Mesodermal cell (in vitro differentiated cells): ENCODE measurements at regions not wholly inside any gene's neighbourhood (a gene's known extent, or its start where the extent isn't known, plus 50 kb on each side); places are given as distances from the start of the nearest gene placed in this dataset.

Source experiments
- H3K27ac ChIP-seq: 2 replicates; pipeline ENCODE4 v1.7.0; 2013; ENCODE audit warnings: mild to moderate bottlenecking, low read depth, low read length, moderate library complexity; ENCODE audit not compliant: severe bottlenecking
- H3K36me3 ChIP-seq: 2 replicates; pipeline ENCODE4 v1.7.1; 2013; ENCODE audit warnings: mild to moderate bottlenecking, low read length, moderate library complexity; ENCODE audit not compliant: control insufficient read depth, insufficient read depth
- H3K4me1 ChIP-seq: one replicate; pipeline ENCODE4 v1.7.1; 2013; ENCODE audit warnings: mild to moderate bottlenecking, low read length; ENCODE audit not compliant: insufficient read depth, control insufficient read depth, poor library complexity, severe bottlenecking
- H3K4me3 ChIP-seq: 2 replicates; pipeline ENCODE4 v1.7.0; 2013; ENCODE audit warnings: low read length, control low read depth, mild to moderate bottlenecking; ENCODE audit not compliant: insufficient read depth, poor library complexity, severe bottlenecking; ENCODE audit errors: extremely low read depth
- H3K9me3 ChIP-seq: 2 replicates; pipeline ENCODE4 v1.7.1; 2013; ENCODE audit warnings: mild to moderate bottlenecking, low read length, moderate library complexity; ENCODE audit not compliant: control insufficient read depth
- WGBS, 2 experiments: methylation state at CpG; one replicate each; pipeline ENCODE4 v1.1.5; 2013; ENCODE audit warnings: missing lambda C conversion rate in 2 of 2; ENCODE audit not compliant: insufficient coverage in 2 of 2; 5-methylcytosine and 5-hydroxymethylcytosine counted together

DNA sequence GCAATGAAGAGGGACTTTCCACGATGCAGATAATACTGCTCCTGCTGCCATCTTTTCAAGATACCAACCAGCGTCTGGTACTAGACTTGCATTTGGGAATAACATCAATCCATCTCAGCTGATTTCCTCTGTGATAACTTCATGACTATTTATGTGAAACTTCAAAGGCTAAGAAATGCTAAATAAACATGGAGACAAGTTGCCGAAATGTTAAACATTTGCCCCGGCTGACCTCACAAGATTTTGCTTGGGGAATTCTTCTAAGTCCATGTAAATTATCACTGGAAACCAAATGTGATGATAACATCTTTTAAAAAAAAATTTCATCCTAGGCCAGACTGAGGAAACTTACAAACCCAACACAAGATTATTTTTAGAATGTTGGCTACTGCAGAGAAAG is 185.8 kb upstream of the PRICKLE2 start:
- Histone ChIP-seq H3K36me3 (no peaks in the 10 kb centered on the region), H3K27ac (no peak overlapping the region), H3K9me3 (no peaks in the 10 kb centered on the region), H3K4me1 (peaks cover 14% of the 10 kb centered on the region), H3K4me3 (no peak overlapping the region)
- WGBS, 2 experiments: 86 to 100% methylated on average over 1 to 4 of the region's 4 CpGs

DNA sequence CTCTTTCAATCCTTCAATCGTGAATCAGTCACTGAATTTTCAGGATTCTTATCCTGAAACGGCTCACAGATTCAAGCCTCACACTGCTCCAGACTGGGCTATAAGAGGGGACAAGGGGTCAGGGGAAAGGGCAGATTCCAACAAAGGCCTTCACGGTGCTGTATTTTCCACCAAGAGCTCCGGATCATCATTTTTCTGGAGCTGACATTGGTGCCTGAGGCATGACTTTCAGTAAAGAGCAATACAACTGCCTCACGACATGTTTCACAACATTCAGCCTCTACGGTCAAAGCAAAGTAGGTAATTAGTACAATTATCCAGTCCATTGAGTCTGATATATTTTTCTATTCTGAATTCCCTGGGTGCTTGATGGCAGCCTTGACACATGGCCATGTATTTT is 185.0 kb upstream of the PRICKLE2 start:
- Histone ChIP-seq H3K36me3 (no peaks in the 10 kb centered on the region), H3K9me3 (no peaks in the 10 kb centered on the region), H3K4me1 (peaks cover 17% of the 10 kb centered on the region), H3K27ac (peak overlapping the region; percentile 63), H3K4me3 (no peak overlapping the region)
- 88 to 93% methylated on average over 3 to 4 of the region's 6 CpGs for WGBS, 2 experiments

- peaks cover 17% of the 10 kb centered on the region for H3K4me1 ChIP-seq
- no peak overlapping the region for H3K4me3 ChIP-seq
- no peaks in the 10 kb centered on the region for H3K9me3 ChIP-seq
- no peak overlapping the region for H3K27ac ChIP-seq
- no peaks in the 10 kb centered on the region for H3K36me3 ChIP-seq
Observed at GRCh38 chr3:64408770-64409169, 183.5 kb upstream of the PRICKLE2 start.

DNA sequence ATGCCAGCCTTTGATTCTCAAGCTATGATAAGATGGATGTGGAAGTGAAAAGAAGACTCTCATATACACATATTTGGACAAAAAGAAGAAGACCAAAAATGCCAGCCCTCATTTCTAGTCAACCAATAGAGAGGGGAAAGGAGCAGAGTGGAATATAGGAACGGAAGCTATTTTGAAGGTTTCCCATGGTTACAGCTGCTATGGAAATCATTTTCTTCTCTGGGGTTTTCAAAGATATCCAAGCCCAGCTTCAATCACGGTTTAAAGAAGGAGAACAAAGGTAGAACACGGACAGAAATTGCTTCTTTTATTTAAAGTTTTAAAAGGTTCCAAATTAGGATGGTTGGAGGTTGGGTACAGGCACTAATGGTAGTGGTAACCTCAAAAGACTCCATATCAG is 181.0 kb upstream of the PRICKLE2 start:
- Histone ChIP-seq H3K27ac (no peak overlapping the region), H3K36me3 (no peaks in the 10 kb centered on the region), H3K4me3 (no peak overlapping the region), H3K9me3 (no peaks in the 10 kb centered on the region), H3K4me1 (peaks cover 9% of the 10 kb centered on the region)
- 60 to 100% methylated on average over 2 to 3 of the region's 3 CpGs for WGBS, 2 experiments

- H3K4me1 ChIP-seq: peaks cover 9% of the 10 kb centered on the region
- H3K36me3 ChIP-seq: no peaks in the 10 kb centered on the region
- H3K9me3 ChIP-seq: no peaks in the 10 kb centered on the region
- no peak overlapping the region for H3K4me3 ChIP-seq
- H3K27ac ChIP-seq: no peak overlapping the region
- no CpG with 5 or more reads among the region's 1 CpG for WGBS, 2 experiments
Observed at GRCh38 chr3:64405211-64405835, 180.1 kb upstream of the PRICKLE2 start.

DNA sequence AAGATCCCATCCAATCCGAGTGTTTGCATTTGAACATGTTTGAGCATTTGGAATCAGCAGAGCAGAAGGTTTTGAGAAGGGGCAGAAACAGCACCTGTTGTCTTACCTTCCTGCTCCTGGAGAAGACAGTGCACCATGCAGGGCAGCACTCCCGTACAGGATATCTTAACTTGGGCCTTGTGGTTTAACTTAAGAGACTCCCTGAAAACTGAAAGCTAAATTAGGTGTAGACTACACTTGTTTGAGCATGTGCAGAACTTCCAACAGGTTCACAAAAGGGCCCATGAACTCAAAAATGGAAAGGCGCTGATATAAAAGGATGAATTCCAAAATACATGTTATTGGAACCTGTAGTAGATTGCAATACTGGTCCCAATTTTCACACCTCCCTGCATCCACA is 175.4 kb upstream of the PRICKLE2 start:
- WGBS, 2 experiments: 79 to 97% methylated on average over 2 to 3 of the region's 3 CpGs
- Histone ChIP-seq H3K4me1 (peaks cover 33% of the 10 kb centered on the region), H3K4me3 (no peak overlapping the region), H3K27ac (no peak overlapping the region), H3K36me3 (no peaks in the 10 kb centered on the region), H3K9me3 (no peaks in the 10 kb centered on the region)

DNA sequence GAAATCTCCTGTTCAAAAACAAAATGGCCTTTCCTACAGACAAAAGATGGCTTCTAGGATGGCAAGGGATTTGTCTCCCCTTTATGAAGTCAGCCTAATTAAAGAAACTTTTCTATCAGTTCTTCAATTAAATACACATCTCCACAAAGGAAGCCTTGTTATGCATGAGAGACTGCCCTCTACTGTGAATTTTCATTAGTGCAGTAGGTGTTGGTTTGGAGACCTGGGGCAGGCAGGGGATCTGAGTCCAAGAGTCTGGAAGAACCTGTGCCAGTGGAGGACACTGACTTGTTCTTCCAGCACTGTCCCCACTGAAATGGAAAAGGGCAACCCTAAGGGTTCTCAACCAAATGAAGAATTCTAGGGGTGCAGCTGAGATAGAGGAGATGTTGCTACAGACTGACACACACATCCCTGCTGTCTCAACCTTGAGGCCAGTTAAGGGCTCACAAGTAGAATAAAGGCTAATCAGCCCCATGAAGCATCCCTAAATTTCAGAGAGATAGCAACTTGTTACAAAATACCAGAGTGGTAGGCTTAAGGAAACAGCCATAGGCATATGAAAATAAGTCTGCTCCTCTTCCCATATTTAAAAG is 174.0 kb upstream of the PRICKLE2 start:
- Histone ChIP-seq H3K4me3 (no peak overlapping the region), H3K9me3 (no peaks in the 10 kb centered on the region), H3K4me1 (peaks cover 24% of the 10 kb centered on the region), H3K36me3 (no peaks in the 10 kb centered on the region), H3K27ac (no peak overlapping the region)

DNA sequence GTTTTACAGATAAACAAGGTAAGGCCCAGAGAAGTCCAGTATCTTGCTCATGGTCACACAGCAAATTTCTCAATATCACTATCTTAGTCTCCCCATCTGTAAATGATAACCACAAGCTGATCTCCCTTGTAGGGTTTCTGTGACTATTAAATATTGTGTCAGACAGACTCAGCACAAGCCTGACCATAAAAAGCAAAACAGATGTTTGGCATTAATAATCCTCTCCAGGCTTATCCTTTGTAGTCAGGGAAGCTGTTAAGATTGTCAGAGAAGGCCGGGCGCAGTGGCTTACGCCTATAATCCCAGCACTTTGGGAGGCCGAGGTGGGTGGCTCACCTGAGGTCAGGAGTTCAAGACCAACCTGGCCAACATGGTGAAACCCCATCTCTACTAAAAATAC is 173.2 kb upstream of the PRICKLE2 start:
- H3K4me1 ChIP-seq: peaks cover 24% of the 10 kb centered on the region
- no peaks in the 10 kb centered on the region for H3K9me3 ChIP-seq
- no peak overlapping the region for H3K27ac ChIP-seq
- WGBS, 2 experiments: 78% methylated on average over 4 of the region's 4 CpGs; no CpG with 5 or more reads in 1 of the 2 experiments
- no peak overlapping the region for H3K4me3 ChIP-seq
- no peaks in the 10 kb centered on the region for H3K36me3 ChIP-seq

GRCh38 chr3:64398006-64398405 is 172.7 kb upstream of the PRICKLE2 start:
- H3K36me3 ChIP-seq: no peaks in the 10 kb centered on the region
- H3K9me3 ChIP-seq: no peaks in the 10 kb centered on the region
- no peak overlapping the region for H3K4me3 ChIP-seq
- peaks cover 24% of the 10 kb centered on the region for H3K4me1 ChIP-seq
- H3K27ac ChIP-seq: peak overlapping the region; percentile 36
- WGBS, 2 experiments: 79 to 100% methylated on average over 3 to 5 of the region's 5 CpGs

- Histone ChIP-seq H3K4me1 (peaks cover 24% of the 10 kb centered on the region), H3K27ac (peak overlapping the region; percentile 36), H3K36me3 (no peaks in the 10 kb centered on the region), H3K4me3 (no peak overlapping the region), H3K9me3 (no peaks in the 10 kb centered on the region)
- no CpG with 5 or more reads among the region's 2 CpGs for WGBS, 2 experiments
Observed at GRCh38 chr3:64397573-64397972, 172.3 kb upstream of the PRICKLE2 start.

DNA sequence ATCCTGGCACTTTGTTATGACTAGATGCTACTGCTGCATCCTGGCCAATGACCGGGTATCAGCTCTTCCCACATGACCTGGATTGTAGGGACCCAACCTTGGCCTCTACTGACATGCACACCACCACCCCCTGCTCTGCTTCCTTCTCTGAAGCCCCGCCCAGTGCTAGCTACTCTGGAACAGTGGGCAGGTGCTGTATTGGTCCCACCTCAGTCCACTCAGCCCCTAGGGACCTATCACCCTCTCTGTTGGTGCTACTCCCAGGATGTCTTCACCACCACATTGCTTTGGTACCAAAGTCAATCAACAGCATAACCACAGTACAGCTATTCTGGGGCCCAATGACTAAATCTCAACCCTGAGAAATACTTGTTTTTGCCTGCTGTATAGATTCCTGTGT is 170.2 kb upstream of the PRICKLE2 start:
- H3K4me3 ChIP-seq: no peak overlapping the region
- no peaks in the 10 kb centered on the region for H3K9me3 ChIP-seq
- H3K27ac ChIP-seq: no peak overlapping the region
- 94 to 95% methylated on average over 2 of the region's 2 CpGs for WGBS, 2 experiments
- no peaks in the 10 kb centered on the region for H3K36me3 ChIP-seq
- H3K4me1 ChIP-seq: peaks cover 24% of the 10 kb centered on the region
